Pulmonary artery endothelial cell (primary cell): ENCODE measurements at regions not wholly inside any gene's neighbourhood (a gene's known extent, or its start where the extent isn't known, plus 50 kb on each side); places are given as distances from the start of the nearest gene placed in this dataset.

Experiments
- DNase-seq: peaks from one replicate; pipeline ENCODE4 v3.0.0-alpha.2; 2011; ENCODE audit warnings: low read depth, low spot score

- no peak for DNase-seq
Measured at GRCh38 chr2:45275242-45275805, 266.1 kb upstream of the SIX2 start.

- no peak for DNase-seq
Measured at GRCh38 chr2:45274250-45274926, 265.1 kb upstream of the SIX2 start.

GRCh38 chr2:45273412-45274249 lies 264.4 kb upstream of the SIX2 start:
- DNase-seq, result no peak

GRCh38 chr2:45272549-45273265 lies 263.5 kb upstream of the SIX2 start:
- no peak for DNase-seq

GRCh38 chr2:45269149-45269793 lies 260.0 kb upstream of the SIX2 start:
- DNase-seq, result no peak

- no peak for DNase-seq
Measured at GRCh38 chr2:45268631-45269030, 259.4 kb upstream of the SIX2 start.

GRCh38 chr2:45267062-45267792 lies 258.0 kb upstream of the SIX2 start:
- DNase-seq, result no peak

- no peak for DNase-seq
Measured at GRCh38 chr2:45265336-45265735, 256.1 kb upstream of the SIX2 start.

- no peak for DNase-seq
Measured at GRCh38 chr2:45264227-45265225, 255.3 kb upstream of the SIX2 start.

GRCh38 chr2:45263147-45263546 lies 253.9 kb upstream of the SIX2 start:
- DNase-seq, result peak; percentile 73

- DNase-seq, result no peak
Measured at GRCh38 chr2:45261746-45262145, 252.5 kb upstream of the SIX2 start.

GRCh38 chr2:45260946-45261345 lies 251.7 kb upstream of the SIX2 start:
- DNase-seq, result no peak

- DNase-seq, result no peak
Measured at GRCh38 chr2:45259547-45260160, 250.4 kb upstream of the SIX2 start.

- DNase-seq, result no peak
Measured at GRCh38 chr2:45259138-45259537, 249.9 kb upstream of the SIX2 start.

- DNase-seq, result no peak
Measured at GRCh38 chr2:45258311-45258710, 249.1 kb upstream of the SIX2 start.

- DNase-seq, result no peak
Measured at GRCh38 chr2:45257820-45258219, 248.6 kb upstream of the SIX2 start.

- no peak for DNase-seq
Measured at GRCh38 chr2:45256867-45257641, 247.8 kb upstream of the SIX2 start.

- DNase-seq, result no peak
Measured at GRCh38 chr2:45256173-45256866, 247.1 kb upstream of the SIX2 start.
